Lower leg skin (tissue), 4 donors: ENCODE measurements at regions not wholly inside any gene's neighbourhood (a gene's known extent, or its start where the extent isn't known, plus 50 kb on each side); places are given as distances from the start of the nearest gene placed in this dataset.

Source experiments
- DNase-seq, 2 donors: peaks; one replicate each; pipeline ENCODE4 v3.0.0-alpha.2; 2019; ENCODE audit warnings: low spot score in 2 of 2
- H3K4me3 ChIP-seq: fragments of 200-600 bp; sonication (generic); 2 replicates; pipeline ENCODE4 v1.5.1; 2017; ENCODE audit warnings: mild to moderate bottlenecking, low read depth; ENCODE audit not compliant: poor library complexity, severe bottlenecking
- CTCF ChIP-seq, 3 donors: fragments of 450-650 bp; IDR thresholded peaks; one replicate each; pipeline ENCODE4 v1.5.1; 2016; ENCODE audit warnings: antibody characterized with exemption in 3 of 3, mild to moderate bottlenecking in 3 of 3, moderate library complexity in 2 of 3
- POLR2A ChIP-seq, 2 donors: fragments of 450-650 bp; IDR thresholded peaks; one replicate each; pipeline ENCODE4 v1.6.1; 2016 to 2017; ENCODE audit warnings: antibody characterized with exemption in 2 of 2, mild to moderate bottlenecking in 1 of 2, moderate library complexity in 1 of 2
- WGBS, 2 donors: methylation state at CpG; one replicate each; pipeline ENCODE4 v1.1.5; 2018; 5-methylcytosine and 5-hydroxymethylcytosine counted together
- intact Hi-C: fragments of 100-400 bp; cut with DNase I; formaldehyde crosslinking; loops from one replicate; pipeline ENCODE4 v1.15.0; 2023; ENCODE audit warnings: low total_unique reads

- TF ChIP-seq POLR2A (IDR thresholded peaks at IDR 0.05): no peak
- TF ChIP-seq CTCF (IDR thresholded peaks at IDR 0.05): no peak
- H3K4me3 ChIP-seq: no peak overlapping the region
- no peak for DNase-seq
- 61 to 67% methylated on average over 9 of the region's 9 CpGs for WGBS, 2 donors
- intact Hi-C loops: no loop called here
Measured at GRCh38 chr1:232149287-232150201, 480.4 kb downstream of the SIPA1L2 start.

GRCh38 chr1:232147215-232147614 lies 482.7 kb downstream of the SIPA1L2 start:
- intact Hi-C loops: no loop called here
- DNase-seq: no peak
- 91 to 95% methylated on average over 2 of the region's 2 CpGs for whole genome bisulfite sequencing, 2 donors
- no peak for TF ChIP-seq CTCF (IDR thresholded peaks at IDR 0.05)
- TF ChIP-seq POLR2A (IDR thresholded peaks at IDR 0.05): no peak
- no peak overlapping the region for H3K4me3 ChIP-seq

GRCh38 chr1:232146514-232146913 lies 483.4 kb downstream of the SIPA1L2 start:
- no peak for DNase-seq
- 95 to 99% methylated on average over 3 of the region's 3 CpGs for WGBS, 2 donors
- intact Hi-C loops: no loop called here
- TF ChIP-seq POLR2A (IDR thresholded peaks at IDR 0.05) (no peak), CTCF (IDR thresholded peaks at IDR 0.05) (no peak)
- no peak overlapping the region for H3K4me3 ChIP-seq

GRCh38 chr1:232145768-232146167 lies 484.2 kb downstream of the SIPA1L2 start:
- intact Hi-C loops: no loop called here
- H3K4me3 ChIP-seq: no peak overlapping the region
- DNase-seq: no peak
- WGBS, 2 donors: 81 to 90% methylated on average over 2 of the region's 2 CpGs
- TF ChIP-seq POLR2A (IDR thresholded peaks at IDR 0.05) (no peak), CTCF (IDR thresholded peaks at IDR 0.05) (no peak)

GRCh38 chr1:232144696-232145230 lies 485.2 kb downstream of the SIPA1L2 start:
- no peak for TF ChIP-seq CTCF (IDR thresholded peaks at IDR 0.05)
- no peak for TF ChIP-seq POLR2A (IDR thresholded peaks at IDR 0.05)
- WGBS, 2 donors: 88 to 96% methylated on average over 8 of the region's 8 CpGs
- no peak overlapping the region for H3K4me3 ChIP-seq
- intact Hi-C loops: no loop called here
- no peak for DNase-seq
